ENCODE measurements at regions not wholly inside any gene's neighbourhood (a gene's known extent, or its start where the extent isn't known, plus 50 kb on each side); places are given as distances from the start of the nearest gene placed in this dataset.

DNA sequence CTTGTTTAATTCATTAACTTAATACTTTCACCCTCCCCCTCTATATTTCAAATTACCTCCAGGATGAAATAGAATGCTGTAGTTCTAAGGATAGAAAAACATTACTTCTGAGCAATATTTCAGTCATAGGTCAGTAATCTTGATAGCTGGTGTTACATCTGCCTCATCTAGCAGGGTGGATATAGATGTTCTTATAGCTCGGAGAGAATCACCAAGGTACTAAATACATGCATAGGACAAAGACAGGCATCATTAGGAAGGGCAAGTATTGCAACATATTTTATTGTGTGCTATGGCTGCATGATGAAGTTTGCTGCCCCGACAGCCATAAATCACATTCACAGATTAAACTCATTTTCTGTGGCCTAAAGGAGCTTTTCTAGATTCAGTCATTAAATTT, 601.0 kb downstream of the FGF9 start:
- TF ChIP-seq, protein P1, sequence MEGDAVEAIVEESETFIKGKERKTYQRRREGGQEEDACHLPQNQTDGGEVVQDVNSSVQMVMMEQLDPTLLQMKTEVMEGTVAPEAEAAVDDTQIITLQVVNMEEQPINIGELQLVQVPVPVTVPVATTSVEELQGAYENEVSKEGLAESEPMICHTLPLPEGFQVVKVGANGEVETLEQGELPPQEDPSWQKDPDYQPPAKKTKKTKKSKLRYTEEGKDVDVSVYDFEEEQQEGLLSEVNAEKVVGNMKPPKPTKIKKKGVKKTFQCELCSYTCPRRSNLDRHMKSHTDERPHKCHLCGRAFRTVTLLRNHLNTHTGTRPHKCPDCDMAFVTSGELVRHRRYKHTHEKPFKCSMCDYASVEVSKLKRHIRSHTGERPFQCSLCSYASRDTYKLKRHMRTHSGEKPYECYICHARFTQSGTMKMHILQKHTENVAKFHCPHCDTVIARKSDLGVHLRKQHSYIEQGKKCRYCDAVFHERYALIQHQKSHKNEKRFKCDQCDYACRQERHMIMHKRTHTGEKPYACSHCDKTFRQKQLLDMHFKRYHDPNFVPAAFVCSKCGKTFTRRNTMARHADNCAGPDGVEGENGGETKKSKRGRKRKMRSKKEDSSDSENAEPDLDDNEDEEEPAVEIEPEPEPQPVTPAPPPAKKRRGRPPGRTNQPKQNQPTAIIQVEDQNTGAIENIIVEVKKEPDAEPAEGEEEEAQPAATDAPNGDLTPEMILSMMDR (IDR thresholded peaks at IDR 0.05; ENCODE audit: control insufficient read depth, extremely low read depth, insufficient read depth) = no peak
- no peak overlapping the region for H3K4me3 ChIP-seq (ENCODE audit: low read depth, low read length)
- no peak for DNase-seq (ENCODE audit: low read depth)

DNA sequence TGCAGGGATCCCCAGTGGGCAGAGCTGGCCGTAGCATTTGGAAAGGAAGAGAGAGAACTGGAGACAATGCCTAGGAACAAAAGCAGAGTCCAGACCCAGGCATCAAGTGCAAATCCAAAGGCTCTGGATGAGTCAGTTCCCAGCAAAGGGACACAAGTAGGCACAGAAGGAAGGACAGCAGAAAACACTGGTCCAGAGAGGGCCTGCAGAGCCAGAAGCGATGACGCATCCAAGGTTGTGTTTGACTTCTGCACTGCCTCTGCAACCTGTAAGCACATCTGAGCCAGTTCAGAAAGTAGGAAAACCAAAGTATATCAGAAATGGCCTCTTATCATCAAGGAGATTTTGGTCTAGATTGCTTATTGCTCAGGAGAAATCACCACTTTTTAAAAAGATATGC, 604.5 kb downstream of the FGF9 start:
- TF ChIP-seq, protein P1 (IDR thresholded peaks at IDR 0.05; ENCODE audit: control insufficient read depth, extremely low read depth, insufficient read depth) = no peak

DNA sequence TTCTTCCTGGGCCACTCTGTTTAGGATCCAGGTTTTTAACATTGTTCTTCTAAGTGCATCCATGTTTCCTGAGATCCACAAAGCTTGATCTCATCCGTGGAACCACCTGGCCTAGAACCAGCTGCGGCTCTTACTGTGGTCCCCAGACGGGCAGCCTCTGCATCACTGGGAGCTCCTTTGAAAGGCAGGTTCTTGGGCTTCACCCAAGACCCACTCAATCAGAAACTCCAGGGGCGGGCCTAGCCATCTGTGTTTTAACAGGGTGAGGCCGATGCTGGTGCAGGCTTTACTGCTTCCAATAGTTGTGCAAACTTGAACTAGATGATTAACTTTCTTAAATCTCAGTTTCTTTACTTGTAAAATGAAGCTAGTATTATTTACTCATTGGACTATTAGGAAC, 605.7 kb downstream of the FGF9 start:
- no peak overlapping the region for H3K4me3 ChIP-seq (ENCODE audit: low read depth, low read length)
- TF ChIP-seq, protein P1 (IDR thresholded peaks at IDR 0.05; ENCODE audit: control insufficient read depth, extremely low read depth, insufficient read depth) = no peak
- no peak for DNase-seq (ENCODE audit: low read depth)

More for the DNA sequence above, 604.5 kb downstream of the FGF9 start:
- H3K4me3 ChIP-seq (ENCODE audit: low read depth, low read length) = no peak overlapping the region
- DNase-seq (ENCODE audit: low read depth) = no peak

DNA sequence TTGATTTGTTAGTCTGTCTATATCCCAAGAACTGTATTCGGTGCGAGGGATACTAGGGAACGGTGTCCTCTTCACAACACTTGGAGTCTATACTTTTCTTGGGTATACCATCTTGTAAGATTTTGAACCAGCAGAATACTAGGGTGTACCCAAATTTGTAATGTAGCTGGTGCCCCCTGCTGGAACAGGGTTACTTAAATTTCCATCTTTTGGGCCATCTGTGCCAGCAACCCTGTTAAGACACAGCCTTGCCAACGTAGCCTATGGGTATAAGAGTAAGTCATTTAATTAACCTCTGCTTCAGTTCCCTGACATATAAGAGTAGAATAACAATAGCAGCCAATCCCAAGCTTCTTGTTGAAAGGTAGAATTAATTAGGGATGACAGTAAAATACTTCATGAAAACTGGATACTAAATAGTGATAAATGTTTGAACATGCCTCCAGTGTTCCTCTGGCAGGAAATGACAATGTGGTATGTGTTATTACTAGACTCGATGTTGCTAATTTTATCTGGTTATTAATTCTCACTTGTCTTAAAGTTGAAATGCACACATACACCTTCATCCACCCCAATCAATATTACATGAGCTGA, 607.6 kb downstream of the FGF9 start:
- DNase-seq (ENCODE audit: low read depth) = peak; percentile 7
- H3K4me3 ChIP-seq (ENCODE audit: low read depth, low read length) = no peak overlapping the region
- TF ChIP-seq, protein P1 (IDR thresholded peaks at IDR 0.05; ENCODE audit: control insufficient read depth, extremely low read depth, insufficient read depth) = peak; percentile 48

DNA sequence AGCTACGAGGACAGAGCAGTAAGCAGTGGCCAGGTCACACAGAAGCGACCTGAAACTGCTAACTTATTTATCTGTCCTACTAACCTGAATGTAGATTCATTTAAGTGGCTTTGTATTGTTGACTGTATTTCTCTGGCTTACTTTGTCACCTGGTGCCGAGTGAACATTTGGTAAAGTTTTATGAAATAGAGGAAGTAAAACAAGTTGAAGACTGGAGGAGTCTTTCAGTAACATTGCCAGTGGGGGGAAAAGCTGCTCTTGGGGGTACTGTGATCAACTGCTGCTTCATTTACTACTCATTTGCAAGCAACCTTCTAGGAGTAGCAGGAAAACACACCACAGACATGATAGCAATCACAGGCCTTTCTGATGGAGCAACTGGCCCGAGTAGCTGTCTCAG, 615.0 kb downstream of the FGF9 start:
- TF ChIP-seq, protein P1 (IDR thresholded peaks at IDR 0.05; ENCODE audit: control insufficient read depth, extremely low read depth, insufficient read depth) = no peak
- DNase-seq (ENCODE audit: low read depth) = no peak
- H3K4me3 ChIP-seq (ENCODE audit: low read depth, low read length) = no peak overlapping the region

DNA sequence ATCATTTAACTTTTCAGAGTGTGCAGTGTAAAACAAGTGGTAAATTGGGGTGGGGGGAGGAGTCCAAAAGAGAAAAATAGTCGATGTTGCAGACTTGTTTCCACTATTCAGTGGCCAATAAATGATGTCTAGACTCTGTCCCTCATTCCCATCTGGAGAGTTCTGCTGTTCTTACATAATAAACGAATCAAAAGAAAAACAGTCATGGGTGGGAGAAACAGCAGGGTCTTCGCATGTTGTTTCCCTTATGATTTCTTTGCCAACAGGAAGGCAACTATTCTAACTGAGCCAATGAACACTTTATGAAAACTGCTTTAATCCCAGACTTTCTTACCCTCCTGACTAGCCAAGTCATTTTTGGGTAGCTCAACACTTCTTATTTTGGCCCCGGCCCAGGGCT, 615.5 kb downstream of the FGF9 start:
- TF ChIP-seq, protein P1 (IDR thresholded peaks at IDR 0.05; ENCODE audit: control insufficient read depth, extremely low read depth, insufficient read depth) = no peak
- DNase-seq (ENCODE audit: low read depth) = no peak

DNA sequence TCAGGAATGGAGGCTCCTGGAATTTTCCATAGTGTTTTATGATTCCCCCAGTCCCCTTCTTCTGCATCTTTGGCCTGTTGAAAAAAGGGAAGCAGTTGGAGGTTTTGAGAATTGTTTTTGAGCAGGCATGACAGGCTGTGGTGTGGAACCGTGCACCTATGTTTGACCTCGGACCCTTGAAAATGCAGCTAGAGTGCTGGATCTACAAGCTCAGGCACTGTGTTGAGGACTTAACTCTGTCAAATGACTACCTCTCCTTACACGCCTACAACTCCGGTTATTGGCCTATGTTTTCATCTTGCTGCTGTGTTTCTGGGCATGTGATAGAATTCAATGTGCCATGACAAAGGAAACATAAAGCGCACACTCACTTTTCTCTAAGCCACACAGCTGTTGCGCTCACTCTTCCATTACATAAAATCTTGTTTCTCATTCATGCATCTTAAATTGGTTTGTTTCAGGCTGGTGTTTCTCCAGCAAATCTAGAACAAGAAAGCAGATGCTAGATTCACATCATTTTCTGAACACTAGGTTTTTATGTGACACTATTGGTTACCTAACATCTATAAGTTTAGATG, 616.6 kb downstream of the FGF9 start:
- TF ChIP-seq, protein P1 (IDR thresholded peaks at IDR 0.05; ENCODE audit: control insufficient read depth, extremely low read depth, insufficient read depth) = no peak
- no peak overlapping the region for H3K4me3 ChIP-seq (ENCODE audit: low read depth, low read length)
- no peak for DNase-seq (ENCODE audit: low read depth)

More for the DNA sequence above, 615.5 kb downstream of the FGF9 start:
- H3K4me3 ChIP-seq (ENCODE audit: low read depth, low read length) = no peak overlapping the region
